AG09319 (cell line): ENCODE measurements at regions not wholly inside any gene's neighbourhood (a gene's known extent, or its start where the extent isn't known, plus 50 kb on each side); places are given as distances from the start of the nearest gene placed in this dataset.

Experiments used
- DNase-seq: peaks from one replicate; pipeline ENCODE4 v3.0.0-alpha.2; 2010; ENCODE audit warnings: low read depth; ENCODE audit errors: extremely low read depth
- TF ChIP-seq, protein P1 (sequence below): IDR thresholded peaks from 2 replicates; pipeline ENCODE4 v1.5.1; 2011; ENCODE audit warnings: low read depth, mild to moderate bottlenecking, inconsistent platforms, low read length, moderate library complexity

DNA sequence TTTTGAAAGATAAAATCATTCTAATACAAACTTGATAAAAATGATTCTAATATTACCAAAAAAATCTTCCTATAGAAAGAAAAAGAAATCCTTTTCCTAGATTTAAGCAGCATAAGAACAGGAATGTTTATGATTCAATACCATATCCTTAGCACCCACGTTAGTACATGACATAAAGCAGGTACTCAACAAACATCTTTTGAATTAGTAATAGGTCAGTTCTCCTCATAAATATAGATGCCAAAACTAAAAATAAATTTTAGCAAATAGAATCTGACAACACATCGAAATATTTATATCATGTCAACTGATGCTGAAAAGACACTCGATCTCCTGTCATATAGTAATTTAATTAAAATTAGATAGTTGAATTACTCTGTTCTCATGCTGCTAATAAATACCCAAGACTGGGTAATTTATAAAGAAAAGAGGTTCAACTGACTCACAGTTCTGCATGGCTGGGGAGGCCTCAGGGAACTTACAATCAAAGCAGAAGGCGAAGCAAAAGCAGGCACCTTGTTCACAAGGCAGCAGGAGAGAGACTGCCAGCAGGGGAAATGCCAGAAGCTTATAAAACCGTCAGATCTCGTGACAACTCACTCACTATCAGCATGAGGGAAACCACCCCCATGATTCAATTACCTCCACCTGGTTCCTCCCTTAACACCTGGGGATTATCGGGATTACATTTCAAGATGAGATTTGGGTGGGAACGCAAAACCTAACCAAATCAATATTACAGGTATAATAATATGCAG, 191.8 kb downstream of the HTR7 start:
- DNase-seq: no peak
- TF ChIP-seq, protein P1, sequence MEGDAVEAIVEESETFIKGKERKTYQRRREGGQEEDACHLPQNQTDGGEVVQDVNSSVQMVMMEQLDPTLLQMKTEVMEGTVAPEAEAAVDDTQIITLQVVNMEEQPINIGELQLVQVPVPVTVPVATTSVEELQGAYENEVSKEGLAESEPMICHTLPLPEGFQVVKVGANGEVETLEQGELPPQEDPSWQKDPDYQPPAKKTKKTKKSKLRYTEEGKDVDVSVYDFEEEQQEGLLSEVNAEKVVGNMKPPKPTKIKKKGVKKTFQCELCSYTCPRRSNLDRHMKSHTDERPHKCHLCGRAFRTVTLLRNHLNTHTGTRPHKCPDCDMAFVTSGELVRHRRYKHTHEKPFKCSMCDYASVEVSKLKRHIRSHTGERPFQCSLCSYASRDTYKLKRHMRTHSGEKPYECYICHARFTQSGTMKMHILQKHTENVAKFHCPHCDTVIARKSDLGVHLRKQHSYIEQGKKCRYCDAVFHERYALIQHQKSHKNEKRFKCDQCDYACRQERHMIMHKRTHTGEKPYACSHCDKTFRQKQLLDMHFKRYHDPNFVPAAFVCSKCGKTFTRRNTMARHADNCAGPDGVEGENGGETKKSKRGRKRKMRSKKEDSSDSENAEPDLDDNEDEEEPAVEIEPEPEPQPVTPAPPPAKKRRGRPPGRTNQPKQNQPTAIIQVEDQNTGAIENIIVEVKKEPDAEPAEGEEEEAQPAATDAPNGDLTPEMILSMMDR: no peak

DNA sequence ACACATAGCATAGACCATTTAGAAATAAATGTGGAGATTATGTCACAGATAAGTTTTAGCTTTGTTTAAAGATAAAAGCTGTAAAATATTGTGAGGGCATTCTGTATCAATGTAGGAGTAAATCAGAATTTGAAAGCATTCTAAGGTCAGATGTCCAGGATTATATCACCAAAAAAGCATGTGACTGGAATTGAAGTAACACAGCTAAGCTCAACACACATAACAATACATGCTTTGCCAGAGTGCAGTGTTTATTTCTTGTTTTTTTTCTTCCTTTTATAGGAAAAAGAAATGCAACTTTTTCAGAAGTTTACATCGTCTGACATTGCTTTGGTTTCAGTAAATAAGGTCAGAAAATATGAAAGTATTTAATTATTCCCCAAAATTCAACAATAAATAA, 183.4 kb downstream of the HTR7 start:
- TF ChIP-seq, protein P1: no peak
- no peak for DNase-seq

DNA sequence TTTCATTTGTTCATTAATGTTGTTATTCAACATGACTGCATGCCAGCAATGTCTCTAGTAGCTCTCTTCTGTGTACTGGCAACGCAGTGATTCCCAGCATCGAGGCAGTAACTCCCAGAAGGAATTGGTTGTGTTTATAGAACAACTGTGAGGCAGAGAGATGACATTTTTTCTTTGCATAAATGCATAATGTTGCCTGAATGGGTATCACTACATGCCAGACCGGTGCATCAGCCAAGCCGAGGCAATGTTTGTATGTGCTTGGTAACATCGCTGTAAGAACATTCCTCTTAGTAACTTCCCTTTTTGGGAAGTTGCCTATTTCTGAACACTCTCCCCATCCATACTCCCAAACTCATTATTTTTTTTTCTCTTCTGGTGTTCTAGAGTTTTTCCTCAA, 182.9 kb downstream of the HTR7 start:
- TF ChIP-seq, protein P1: no peak
- DNase-seq: no peak

DNA sequence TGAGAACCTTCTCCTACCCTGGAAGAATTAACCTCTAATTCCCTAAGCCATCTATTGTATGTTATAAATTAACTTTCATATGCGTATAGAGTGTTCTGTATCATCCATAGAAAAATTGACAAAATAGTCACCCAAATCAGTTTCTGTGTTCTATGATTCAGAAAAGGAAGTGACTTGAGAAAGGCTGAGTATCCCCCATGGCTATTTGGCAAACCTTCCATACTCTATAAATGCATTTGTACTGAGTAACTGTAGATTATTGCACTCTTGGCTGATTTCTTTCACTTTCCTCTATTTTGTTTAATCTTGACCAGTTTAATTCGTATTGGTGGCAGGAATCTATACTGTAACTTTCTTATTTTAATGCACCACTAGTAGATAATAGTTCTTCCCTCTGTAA, 182.2 kb downstream of the HTR7 start:
- TF ChIP-seq, protein P1: no peak
- DNase-seq: no peak
